COLO829 (cell line): ENCODE measurements at regions not wholly inside any gene's neighbourhood (a gene's known extent, or its start where the extent isn't known, plus 50 kb on each side); places are given as distances from the start of the nearest gene placed in this dataset.

ENCODE experiments used
- DNase-seq: peaks from one replicate; pipeline ENCODE4 v3.0.0; 2012; ENCODE audit warnings: low spot score

- no peak for DNase-seq
Observed at GRCh38 chr9:30677221-30677620, 1707.2 kb upstream of the ACO1 start.

GRCh38 chr9:30688801-30689200 is 1695.6 kb upstream of the ACO1 start:
- no peak for DNase-seq

- no peak for DNase-seq
Observed at GRCh38 chr9:30697958-30698357, 1686.5 kb upstream of the ACO1 start.

- DNase-seq: no peak
Observed at GRCh38 chr9:30711591-30711990, 1672.9 kb upstream of the ACO1 start.

GRCh38 chr9:30713243-30713642 is 1671.2 kb upstream of the ACO1 start:
- peak; percentile 53 for DNase-seq

- DNase-seq: no peak
Observed at GRCh38 chr9:30714389-30714788, 1670.1 kb upstream of the ACO1 start.

GRCh38 chr9:30718483-30718882 is 1666.0 kb upstream of the ACO1 start:
- DNase-seq: no peak

- no peak for DNase-seq
Observed at GRCh38 chr9:30722065-30722464, 1662.4 kb upstream of the ACO1 start.

GRCh38 chr9:30723656-30724055 is 1660.8 kb upstream of the ACO1 start:
- DNase-seq: no peak

- no peak for DNase-seq
Observed at GRCh38 chr9:30732060-30732459, 1652.4 kb upstream of the ACO1 start.

GRCh38 chr9:30744871-30745270 is 1639.6 kb upstream of the ACO1 start:
- no peak for DNase-seq

- no peak for DNase-seq
Observed at GRCh38 chr9:30746589-30746988, 1637.9 kb upstream of the ACO1 start.

- DNase-seq: no peak
Observed at GRCh38 chr9:30757723-30758122, 1626.7 kb upstream of the ACO1 start.

GRCh38 chr9:30758726-30759446 is 1625.6 kb upstream of the ACO1 start:
- DNase-seq: no peak

- no peak for DNase-seq
Observed at GRCh38 chr9:30765318-30765717, 1619.1 kb upstream of the ACO1 start.

GRCh38 chr9:30771163-30771708 is 1613.2 kb upstream of the ACO1 start:
- no peak for DNase-seq

GRCh38 chr9:30771760-30772159 is 1612.7 kb upstream of the ACO1 start:
- DNase-seq: no peak

- DNase-seq: no peak
Observed at GRCh38 chr9:30773427-30773826, 1611.0 kb upstream of the ACO1 start.

GRCh38 chr9:30774326-30774725 is 1610.1 kb upstream of the ACO1 start:
- peak; percentile 2 for DNase-seq

GRCh38 chr9:30775236-30775635 is 1609.2 kb upstream of the ACO1 start:
- DNase-seq: no peak

GRCh38 chr9:30796764-30797163 is 1587.7 kb upstream of the ACO1 start:
- no peak for DNase-seq

- no peak for DNase-seq
Observed at GRCh38 chr9:30799527-30800101, 1584.8 kb upstream of the ACO1 start.

GRCh38 chr9:30800421-30800820 is 1584.0 kb upstream of the ACO1 start:
- DNase-seq: no peak

GRCh38 chr9:30812821-30813220 is 1571.6 kb upstream of the ACO1 start:
- DNase-seq: no peak
